ENCODE measurements at regions not wholly inside any gene's neighbourhood (a gene's known extent, or its start where the extent isn't known, plus 50 kb on each side); places are given as distances from the start of the nearest gene placed in this dataset.

- TF ChIP-seq CTCF (IDR thresholded peaks at IDR 0.05) (no peak), REST (IDR thresholded peaks at IDR 0.05; ENCODE audit: insufficient read depth in 1 of 2, low read depth in 2 of 2, low read length in 1 of 2) (no peak), POLR2AphosphoS5 (IDR thresholded peaks at IDR 0.05; ENCODE audit: low read depth, low read length) (no peak), TCF7L2 (IDR thresholded peaks at IDR 0.05; ENCODE audit: low read depth, low read length) (no peak)
These were observed 298.0 kb upstream of the ZC3H12C start for GRCh38 chr11:109795234-109795633.

Data from Panc1 (cell line).